ENCODE measurements at regions not wholly inside any gene's neighbourhood (a gene's known extent, or its start where the extent isn't known, plus 50 kb on each side); places are given as distances from the start of the nearest gene placed in this dataset.
A peak's percentile ranks its signal among the peaks of the same experiment; 100 is the strongest.
"Not testable (repeated sequence)": the region's sequence is repeated elsewhere in the genome, so short reads cannot be mapped to it uniquely, and the experiment has no call there.

GRCh38 chr3:182482705-182483104 is 310.6 kb upstream of the ATP11B start:
- DNase-seq, result no peak

DNA sequence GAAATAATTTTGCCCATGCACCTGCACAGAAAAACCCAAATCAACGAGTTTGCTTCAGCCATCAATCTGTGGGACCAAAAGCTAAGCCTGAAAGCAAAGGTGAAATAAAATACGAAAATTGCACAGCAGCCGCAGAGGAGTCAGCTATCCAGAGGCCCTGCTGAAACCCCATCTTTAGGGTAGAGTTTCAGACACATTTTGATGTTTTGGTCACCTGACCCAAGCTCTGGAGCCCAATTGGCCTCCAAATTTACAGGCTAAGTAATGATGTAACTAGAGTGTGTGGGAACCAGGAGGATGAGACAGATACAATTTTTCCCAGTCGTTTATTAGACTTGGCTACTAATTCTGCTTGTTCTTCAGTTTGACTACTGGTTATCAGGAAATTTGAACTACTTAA is 308.6 kb upstream of the ATP11B start:
- no peak for DNase-seq

DNA sequence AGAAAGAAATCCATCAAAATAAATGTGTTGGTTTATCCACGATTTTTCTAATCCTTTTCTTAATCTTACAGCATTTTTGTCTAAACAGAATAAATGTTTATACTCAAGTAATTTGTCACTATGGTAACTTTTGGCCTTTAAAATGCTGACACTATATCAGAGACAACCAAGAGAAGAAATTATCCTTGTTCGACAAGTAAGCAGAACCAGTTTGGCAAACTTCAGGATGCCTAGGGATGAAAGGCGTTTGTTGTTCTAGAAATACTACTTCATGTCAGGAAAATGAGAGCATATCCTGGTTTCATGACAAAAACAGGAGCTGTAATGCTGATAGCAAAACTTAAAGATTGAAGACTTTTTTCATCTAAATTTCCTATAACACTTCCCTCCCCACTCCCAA is 308.0 kb upstream of the ATP11B start:
- no peak for DNase-seq

DNA sequence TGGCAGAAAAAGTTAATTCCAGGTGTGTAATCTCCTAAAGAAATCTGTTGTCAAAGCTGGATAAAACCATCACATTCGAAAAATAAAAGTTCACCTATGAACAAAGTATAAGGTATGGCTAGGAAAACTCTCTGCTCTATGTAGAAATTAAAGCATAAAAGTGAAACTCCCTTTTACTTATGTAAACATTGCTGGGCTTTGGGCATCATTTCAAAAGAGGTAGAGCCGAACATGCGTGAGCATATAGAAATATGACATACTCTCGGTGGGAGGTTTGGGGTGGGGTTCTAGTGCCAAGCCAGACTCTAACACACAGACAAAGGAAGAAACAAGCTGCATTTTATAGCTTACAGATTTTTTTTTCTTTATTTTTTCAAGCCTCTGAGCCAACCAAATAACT is 306.8 kb upstream of the ATP11B start:
- no peak for DNase-seq

- no peak for DNase-seq
Observed at GRCh38 chr3:182487143-182487542, 306.2 kb upstream of the ATP11B start.

DNA sequence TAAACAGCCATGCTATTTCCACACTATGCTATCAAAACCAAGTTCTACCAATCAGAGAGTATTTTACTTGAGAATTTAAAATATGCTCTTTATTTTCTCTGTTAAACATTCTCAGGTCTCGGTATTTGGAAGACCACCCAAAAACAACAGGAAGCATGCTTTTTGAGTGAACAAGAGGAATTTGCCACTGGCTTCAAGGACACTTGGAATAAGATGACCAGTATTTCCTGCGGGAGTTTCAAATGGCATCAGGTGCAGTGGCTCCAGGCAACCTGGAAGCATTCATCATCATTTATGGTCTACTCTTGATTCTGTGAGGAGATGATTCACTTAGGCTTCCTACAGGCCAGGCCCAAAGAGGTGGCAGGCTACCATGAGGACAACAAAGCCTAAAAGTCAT is 305.7 kb upstream of the ATP11B start:
- DNase-seq, result no peak

DNA sequence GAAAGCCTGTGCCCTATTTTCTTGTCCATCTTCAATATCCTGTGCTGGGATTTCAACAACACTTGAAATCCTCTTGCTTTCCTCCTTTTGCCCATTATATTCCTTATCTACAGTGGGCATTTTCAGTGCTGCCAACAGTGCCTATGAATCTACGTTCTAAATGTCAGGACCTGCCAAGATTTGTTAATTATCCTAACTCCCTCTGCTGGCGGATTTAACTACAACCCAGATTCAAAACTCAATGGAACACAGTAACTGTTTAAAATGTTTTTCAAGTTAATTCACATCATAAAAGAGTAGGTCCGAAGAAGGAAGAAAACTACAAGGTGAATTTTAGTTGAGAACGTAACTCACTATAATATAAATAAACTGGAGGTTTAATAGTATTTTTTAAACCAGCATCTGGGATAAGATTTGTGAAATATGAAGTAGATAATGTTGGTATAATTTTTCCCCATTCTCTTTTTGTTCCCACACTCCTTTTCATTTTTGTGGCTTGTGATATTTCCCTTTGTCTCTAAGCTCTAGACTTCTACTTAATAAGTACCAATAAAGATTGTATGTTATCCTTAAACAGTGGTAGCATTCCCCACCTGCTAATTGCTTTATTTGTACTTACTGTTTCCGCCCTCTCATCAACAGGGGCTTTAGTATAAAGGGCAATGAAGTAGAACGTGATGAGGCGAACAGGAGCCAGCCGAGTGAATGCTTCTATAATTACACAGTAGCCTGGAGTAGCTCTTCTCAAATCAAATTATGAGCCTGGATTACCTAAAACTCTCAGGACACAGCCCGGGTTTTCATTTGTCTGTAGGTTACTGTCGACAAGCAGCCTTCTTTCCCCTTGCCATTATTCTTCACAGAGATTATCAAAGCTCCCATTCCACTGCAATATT is 302.5 kb upstream of the ATP11B start:
- DNase-seq, result peak; percentile 27 to 51

GRCh38 chr3:182491577-182491976 is 301.7 kb upstream of the ATP11B start:
- DNase-seq, result no peak

- no peak for DNase-seq
Observed at GRCh38 chr3:182492536-182492935, 300.8 kb upstream of the ATP11B start.

GRCh38 chr3:182500289-182500688 is 293.0 kb upstream of the ATP11B start:
- DNase-seq, result no peak

GRCh38 chr3:182501856-182502255 is 291.4 kb upstream of the ATP11B start:
- DNase-seq, result no peak

- DNase-seq, result no peak
Observed at GRCh38 chr3:182503401-182503800, 289.9 kb upstream of the ATP11B start.

GRCh38 chr3:182508919-182509711 is 284.2 kb upstream of the ATP11B start:
- no peak for DNase-seq

- DNase-seq, result no peak
Observed at GRCh38 chr3:182509844-182510460, 283.4 kb upstream of the ATP11B start.

- no peak for DNase-seq
Observed at GRCh38 chr3:182514236-182514964, 278.9 kb upstream of the ATP11B start.

- DNase-seq, result no peak
Observed at GRCh38 chr3:182516597-182517336, 276.5 kb upstream of the ATP11B start.

- DNase-seq, result no peak
Observed at GRCh38 chr3:182519569-182519968, 273.7 kb upstream of the ATP11B start.

DNA sequence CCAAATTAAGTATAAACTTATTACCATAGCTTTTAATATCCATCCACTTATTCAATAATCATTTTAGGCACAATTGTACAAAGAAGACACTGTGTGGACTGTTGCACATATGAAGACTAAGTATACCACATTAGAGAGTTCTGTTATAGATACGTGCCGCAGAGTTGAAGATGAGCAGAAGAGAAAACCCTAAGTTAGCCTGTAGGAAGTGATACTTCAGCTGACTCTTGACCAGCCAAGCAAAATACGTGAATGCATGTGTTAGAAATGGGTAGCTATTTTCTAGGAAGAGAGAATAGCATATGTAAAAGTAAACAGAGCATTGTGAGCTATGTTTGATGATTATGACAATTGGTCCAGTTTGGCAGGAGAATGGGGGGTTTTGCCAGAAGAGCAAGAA is 272.0 kb upstream of the ATP11B start:
- no peak for DNase-seq

DNA sequence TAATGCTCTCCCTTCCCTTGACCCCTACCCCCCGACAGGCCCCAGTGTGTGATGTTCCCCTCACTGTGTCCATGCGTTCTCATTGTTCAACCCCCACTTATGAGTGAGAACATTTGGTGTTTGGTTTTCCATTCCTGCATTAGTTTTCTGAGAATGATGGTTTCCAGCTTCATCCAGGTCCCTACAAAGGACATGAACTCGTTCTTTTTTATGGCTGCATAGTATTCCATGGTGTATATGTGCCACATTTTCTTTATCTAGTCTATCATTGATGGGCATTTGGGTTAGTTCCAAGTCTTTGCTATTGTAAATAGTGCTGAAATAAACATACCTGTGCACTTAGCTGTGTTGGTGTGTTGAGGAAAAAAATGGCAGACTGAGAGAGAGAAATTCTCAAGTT is 269.9 kb upstream of the ATP11B start:
- DNase-seq, result not testable (repeated sequence)

GRCh38 chr3:182523836-182524235 is 269.5 kb upstream of the ATP11B start:
- no peak for DNase-seq

- DNase-seq, result no peak
Observed at GRCh38 chr3:182524711-182525401, 268.4 kb upstream of the ATP11B start.

Data from NCI-H526 (cell line).